ENCODE measurements at regions not wholly inside any gene's neighbourhood (a gene's known extent, or its start where the extent isn't known, plus 50 kb on each side); places are given as distances from the start of the nearest gene placed in this dataset.

GRCh38 chr2:133655610-133656009 is 87.3 kb upstream of the NCKAP5 start (continued):
- TF ChIP-seq CHD7 (IDR thresholded peaks at IDR 0.05; ENCODE audit: insufficient replicate concordance, low read length) (no peak), CEBPB (IDR thresholded peaks at IDR 0.05; ENCODE audit: low read depth, low read length) (no peak), SUZ12 (IDR thresholded peaks at IDR 0.05; ENCODE audit: low read length) (no peak), RFX5 (IDR thresholded peaks at IDR 0.05; ENCODE audit: borderline replicate concordance, low read depth, low read length) (no peak), NRF1 (IDR thresholded peaks at IDR 0.05; ENCODE audit: low read depth, low read length) (no peak)

Data from H1 (cell line).